SU-DHL-6 (cell line): ENCODE measurements at regions not wholly inside any gene's neighbourhood (a gene's known extent, or its start where the extent isn't known, plus 50 kb on each side); places are given as distances from the start of the nearest gene placed in this dataset.

Source experiments
- EZH2phosphoT487 ChIP-seq: fragments of 200-600 bp; sonication (generic), shearing (Covaris generic); conservative IDR thresholded peaks from 2 replicates; pipeline ENCODE4 v1.6.1; 2018; ENCODE audit warnings: mild to moderate bottlenecking, antibody characterized with exemption, low read length, moderate library complexity, mixed read lengths
- TF ChIP-seq, protein P1 (sequence below): fragments of 200-600 bp; sonication (generic); IDR thresholded peaks from one replicate; pipeline ENCODE4 v1.5.1; 2017; ENCODE audit warnings: antibody characterized with exemption, mild to moderate bottlenecking, low read length, moderate library complexity; ENCODE audit not compliant: insufficient read depth, poor library complexity, severe bottlenecking

DNA sequence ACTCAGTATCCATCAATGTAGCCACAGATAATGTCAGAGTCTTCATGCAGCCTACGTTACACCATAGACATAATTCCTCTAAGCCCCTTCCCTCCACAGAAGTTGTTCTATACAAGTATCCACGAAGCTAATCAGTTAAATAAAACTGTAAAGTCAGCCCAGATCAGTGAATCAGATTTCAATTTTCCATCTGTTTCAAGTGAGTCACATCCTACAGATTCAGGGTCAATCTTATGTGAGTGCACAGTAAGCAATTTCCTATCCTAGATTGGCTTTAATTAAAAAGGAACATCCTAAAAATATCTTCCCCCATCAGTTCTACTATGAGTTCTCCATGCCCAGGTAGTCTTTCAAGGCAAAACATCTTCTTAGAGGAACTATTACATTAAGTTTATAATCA, 402.5 kb downstream of the EFNA5 start:
- TF ChIP-seq, protein P1, sequence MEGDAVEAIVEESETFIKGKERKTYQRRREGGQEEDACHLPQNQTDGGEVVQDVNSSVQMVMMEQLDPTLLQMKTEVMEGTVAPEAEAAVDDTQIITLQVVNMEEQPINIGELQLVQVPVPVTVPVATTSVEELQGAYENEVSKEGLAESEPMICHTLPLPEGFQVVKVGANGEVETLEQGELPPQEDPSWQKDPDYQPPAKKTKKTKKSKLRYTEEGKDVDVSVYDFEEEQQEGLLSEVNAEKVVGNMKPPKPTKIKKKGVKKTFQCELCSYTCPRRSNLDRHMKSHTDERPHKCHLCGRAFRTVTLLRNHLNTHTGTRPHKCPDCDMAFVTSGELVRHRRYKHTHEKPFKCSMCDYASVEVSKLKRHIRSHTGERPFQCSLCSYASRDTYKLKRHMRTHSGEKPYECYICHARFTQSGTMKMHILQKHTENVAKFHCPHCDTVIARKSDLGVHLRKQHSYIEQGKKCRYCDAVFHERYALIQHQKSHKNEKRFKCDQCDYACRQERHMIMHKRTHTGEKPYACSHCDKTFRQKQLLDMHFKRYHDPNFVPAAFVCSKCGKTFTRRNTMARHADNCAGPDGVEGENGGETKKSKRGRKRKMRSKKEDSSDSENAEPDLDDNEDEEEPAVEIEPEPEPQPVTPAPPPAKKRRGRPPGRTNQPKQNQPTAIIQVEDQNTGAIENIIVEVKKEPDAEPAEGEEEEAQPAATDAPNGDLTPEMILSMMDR, result no peak
- no peak for TF ChIP-seq EZH2phosphoT487
